Right hindlimb (tissue), 1 donor: ENCODE measurements at regions not wholly inside any gene's neighbourhood (a gene's known extent, or its start where the extent isn't known, plus 50 kb on each side); places are given as distances from the start of the nearest gene placed in this dataset.

Source experiments
- DNase-seq: peaks from one replicate; pipeline ENCODE4 v3.0.0-alpha.2; 2018

DNA sequence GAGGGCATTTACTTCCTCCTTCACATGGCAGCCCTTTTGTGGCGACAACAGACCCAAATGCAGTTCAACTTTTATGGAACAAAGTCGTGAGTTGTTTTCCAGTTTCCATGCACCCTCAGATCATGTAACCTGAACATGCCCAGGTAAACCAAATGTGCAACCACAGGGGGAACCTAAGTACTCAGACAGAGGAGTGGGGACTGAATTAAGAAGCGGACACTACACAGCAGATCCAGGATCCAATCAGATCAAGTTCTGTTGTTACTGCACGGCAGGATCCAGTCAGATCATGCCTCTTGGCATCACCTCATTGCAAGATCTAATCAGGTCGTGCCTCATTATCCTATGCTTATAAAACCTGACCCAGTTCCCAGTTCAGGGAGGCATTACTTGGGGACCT, 115.7 kb downstream of the MATN1 start:
- no peak for DNase-seq

DNA sequence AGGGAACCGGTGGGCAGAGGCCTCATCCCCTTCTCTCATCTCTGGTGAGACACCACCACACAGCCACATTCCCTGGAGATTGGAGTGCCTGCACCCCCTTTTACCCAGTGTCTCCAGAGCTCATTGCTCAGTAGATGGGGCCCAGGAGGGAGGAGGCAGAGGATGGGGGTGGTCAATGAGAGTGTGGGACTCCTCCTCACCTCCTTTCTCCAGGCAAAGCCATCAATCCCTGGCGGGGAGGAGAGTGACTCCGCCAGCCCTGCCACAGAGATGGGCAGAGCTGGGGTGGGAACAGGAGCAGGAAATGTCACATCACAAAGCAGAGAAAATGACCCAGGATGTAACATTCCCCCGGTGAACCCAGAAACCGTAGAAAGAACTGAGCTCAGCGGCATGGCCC, 117.2 kb downstream of the MATN1 start:
- DNase-seq: no peak

DNA sequence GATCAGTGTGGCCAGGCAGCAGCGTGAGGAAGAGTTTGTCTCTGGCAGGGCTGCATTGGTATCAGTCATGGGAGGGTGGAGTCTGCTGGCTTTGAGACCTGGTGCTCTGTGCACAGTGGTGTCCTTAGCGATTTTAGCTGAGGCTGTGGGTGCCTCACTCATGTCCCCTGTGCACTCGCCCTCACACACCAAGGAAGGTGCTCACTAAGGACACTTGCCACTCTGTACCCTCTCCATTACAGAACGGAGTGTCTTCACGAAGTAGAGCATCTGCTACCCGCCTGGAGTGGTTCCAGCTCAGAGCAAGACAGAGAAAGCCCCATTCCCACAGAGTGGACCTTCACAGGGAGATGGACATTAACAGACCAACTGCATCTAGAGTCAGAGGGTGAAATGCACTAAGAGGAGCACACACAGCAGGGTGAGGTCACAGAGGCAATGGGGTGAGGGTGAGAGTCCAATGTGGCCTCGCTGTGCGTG, 117.9 kb downstream of the MATN1 start:
- no peak for DNase-seq

DNA sequence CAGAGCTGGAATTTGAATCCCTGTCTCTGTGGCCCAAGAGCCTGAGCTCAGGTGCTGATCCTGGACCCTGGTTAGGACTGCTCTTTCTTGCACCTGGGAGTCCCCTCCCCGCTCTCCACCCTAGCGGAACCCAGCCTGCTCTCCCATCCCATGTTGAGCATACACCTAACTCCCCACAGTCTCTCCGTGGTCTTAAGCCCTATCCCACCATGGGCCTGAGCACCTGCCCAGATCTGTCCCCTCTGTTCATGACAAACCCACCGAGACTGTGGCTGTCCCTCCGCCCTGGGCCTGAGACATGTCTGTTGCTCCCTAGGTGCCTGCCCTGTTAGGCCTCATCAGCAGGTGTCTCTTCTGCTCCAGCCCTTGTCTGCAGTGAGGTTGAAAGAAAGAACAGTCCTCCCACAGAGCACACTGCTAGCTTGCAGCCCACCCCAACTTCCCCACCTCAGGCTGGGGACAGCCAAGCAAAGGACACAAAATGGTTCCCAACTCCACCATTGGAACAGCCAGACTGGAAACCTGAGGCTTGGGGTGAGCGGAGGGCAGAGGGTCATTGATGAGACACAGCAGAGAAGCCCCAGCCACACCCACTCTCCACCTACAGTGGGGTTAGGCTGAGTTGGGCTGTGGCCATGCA, 118.5 kb downstream of the MATN1 start:
- DNase-seq: no peak

GRCh38 chr1:30603081-30603858, 120.1 kb downstream of the MATN1 start:
- no peak for DNase-seq

DNA sequence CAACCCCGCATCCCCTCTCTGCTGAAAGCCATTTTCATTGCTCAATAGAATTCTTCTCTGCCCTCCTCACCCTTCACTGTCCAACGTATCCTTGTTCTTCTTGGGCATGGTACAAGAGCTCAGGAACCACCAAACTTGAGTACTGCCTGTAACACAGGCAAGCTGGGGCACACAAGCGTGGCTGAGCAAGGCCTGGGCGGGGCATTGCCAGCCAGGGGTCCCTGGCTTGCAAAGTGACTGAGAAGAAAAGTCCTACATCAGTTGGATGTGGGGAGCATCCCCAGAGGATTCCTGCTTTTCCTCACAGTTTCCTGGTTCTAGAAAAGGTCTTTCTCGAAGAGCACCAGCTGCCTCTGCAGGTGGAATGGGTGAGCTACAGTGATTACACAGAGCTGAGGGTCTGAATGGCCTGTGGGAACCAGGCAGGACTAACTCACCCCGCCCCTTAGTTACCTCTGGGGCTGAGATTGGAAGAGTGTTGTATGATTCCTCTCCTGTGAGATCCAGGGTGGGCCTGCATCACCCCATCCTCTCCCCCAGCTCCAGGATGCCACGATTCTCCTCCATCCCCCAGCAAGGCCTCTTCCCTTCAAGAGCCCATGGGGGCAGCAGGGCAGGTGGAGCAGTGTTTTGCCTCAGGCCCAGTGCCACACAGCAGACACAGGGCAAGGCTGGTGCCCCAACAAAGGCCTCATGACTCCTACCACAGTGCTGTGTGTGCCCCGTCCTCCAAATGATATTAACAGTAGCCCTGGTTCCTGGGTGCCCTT, 121.9 kb downstream of the MATN1 start:
- DNase-seq: no peak

GRCh38 chr1:30600706-30601105, 122.7 kb downstream of the MATN1 start:
- no peak for DNase-seq

GRCh38 chr1:30600258-30600657, 123.1 kb downstream of the MATN1 start:
- DNase-seq: no peak

DNA sequence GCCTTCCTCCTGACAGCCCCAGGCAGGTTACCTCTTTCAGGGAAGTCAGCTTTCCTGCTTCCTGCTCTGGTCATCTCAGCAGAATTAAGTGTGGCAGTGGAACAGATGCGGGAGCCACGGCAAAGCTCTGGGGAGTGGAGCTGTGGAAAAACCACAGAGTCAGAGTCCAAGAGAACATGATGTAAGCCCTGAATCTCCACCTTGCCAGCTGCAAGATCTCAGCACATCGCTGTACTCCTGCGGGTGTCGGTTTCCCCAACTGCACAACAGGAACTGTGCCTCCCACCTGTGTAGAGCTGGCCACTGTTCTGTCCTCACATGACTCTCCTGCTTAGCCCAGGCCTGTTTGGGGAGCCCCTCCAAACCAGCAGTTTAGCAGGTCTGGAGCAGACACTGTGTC, 123.7 kb downstream of the MATN1 start:
- DNase-seq: no peak

DNA sequence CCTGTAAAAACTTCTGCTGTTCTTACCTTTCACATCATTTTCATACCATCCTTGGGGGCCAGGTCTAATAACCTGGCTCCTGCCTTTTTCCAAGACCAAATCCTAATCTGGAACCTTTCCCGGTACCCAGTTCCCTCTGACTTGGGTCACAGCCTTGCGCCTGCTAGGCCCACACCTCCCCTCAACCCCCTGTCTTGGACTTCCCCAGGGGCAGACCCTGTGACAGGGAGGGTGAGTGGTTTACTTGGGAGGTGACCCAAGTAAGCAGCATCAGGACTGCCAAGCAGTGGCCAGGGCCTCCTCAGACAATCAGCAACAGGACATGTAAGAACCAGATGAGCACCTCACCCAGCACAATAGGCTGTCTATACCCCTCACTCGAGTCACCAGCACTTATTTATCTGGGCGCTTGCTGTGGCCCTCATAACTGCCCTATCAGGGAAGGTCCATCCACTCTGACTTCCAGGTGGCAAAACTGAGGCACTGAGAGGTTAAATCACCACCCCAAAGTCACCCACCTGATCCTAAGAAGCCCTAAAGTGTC, 124.7 kb downstream of the MATN1 start:
- DNase-seq: no peak

- DNase-seq: no peak
Observed at GRCh38 chr1:30597711-30598110, 125.7 kb downstream of the MATN1 start.

DNA sequence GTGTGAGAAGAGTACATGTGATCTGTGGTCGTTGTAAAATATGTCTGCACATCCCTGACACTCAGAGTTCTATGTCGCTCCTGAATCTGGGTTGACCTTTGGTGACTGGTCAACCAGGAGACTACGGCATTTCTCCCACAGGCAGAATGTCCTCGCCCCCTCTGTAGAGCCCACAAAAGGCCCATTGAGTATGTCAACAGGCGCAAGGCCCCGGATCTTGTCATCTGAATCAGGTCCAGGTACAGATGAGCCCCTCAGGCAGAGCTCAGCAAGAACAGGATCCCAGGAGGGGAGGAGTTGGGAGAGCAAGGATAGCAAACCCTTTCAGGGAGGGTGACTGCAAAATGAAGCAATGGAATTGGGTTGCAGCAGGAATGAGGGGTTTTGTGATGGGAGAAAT, 126.5 kb downstream of the MATN1 start:
- no peak for DNase-seq

DNA sequence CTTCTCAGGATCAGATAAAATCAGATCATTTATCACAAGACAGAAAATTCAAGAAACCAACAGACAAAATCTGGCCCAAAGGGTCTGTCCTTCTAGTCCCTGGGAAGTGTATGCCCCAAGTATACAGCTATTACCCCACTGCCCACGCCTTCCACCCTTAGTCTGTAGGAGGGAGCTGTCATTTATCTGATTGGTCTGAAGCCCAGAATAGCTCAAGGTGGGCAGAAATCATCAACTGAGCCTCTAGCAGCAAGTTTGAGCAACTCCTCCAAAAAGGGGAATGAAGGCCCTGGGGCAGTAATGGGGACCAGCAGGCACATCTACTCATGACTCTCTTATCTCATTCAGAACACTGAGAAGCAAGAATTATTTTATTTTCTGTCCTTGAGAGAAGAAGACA, 126.9 kb downstream of the MATN1 start:
- no peak for DNase-seq

DNA sequence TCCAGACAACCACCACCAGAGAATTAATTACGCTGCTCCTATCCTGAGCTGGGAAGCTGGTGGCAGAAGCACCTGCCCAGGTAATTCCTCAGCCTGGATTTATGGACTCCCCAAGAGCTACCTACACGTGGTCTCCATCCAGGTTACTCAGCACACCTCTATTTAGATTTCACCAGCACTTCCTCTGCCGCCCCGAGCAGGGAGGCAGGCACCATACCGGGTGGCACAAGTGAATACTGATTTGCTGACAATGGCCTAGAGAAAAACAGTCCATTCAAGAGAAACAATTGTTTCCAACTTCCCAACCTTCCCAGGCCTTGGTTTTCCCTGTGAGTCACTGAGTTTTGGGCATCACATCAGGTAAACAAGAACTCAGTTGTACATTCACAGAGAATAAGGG, 134.3 kb downstream of the MATN1 start:
- DNase-seq: no peak

DNA sequence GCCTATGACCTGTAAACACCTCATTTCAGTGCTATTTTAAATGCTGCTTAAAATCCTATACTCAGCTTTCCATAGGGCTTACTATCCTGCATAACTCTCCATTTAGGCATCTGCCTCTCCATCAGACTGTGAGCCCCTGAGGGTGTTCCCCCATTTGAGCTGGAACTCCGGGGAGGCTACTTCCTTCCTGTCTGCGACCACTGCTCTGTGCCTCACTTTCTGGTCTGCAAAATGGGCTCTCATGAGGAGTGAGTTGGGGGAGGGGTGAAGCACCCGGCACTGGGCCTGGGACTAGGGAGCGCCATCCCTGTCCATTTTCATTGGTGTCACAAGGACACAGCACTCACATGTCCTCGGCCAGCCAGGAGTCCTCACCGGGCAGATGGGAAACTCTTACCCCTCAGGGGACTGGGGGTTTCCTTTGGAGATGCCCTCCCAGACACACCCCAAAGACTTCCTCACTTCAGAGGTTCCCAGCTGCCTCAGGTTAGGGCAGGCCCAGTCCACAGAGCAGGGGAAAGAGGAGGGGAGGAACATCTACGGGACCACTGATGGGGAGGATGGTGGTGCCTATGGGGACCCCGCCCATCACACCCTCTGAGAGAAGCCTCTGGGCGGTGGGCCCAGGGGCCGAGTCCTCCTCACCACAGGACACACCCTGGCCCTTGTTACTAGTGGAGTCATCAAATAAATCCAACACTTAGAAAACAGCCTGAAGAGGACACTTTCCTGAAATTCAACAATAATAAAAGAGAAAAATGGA, 134.9 kb downstream of the MATN1 start:
- no peak for DNase-seq

DNA sequence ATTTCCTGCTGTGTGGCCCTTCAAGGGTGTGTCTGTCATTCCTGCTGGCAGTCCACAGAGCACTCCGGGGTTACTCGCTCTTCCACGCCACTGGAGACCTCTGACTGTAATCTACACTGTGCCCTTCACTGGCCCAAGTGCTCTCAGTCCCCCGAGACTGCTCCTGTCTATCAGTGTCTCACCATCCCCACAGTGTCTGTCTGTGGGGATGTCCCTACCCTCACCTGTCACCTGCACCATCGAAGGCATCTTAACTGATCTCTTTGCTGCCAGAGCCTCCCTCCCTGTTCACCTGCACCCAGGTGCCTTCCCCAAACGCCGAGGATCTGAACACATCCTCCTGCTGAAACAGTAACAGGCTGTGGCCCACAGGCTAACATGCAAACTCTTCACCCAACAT, 136.7 kb downstream of the MATN1 start:
- DNase-seq: no peak

- no peak for DNase-seq
Observed at GRCh38 chr1:30579580-30579979, 143.8 kb downstream of the MATN1 start.

GRCh38 chr1:30575066-30575465, 148.3 kb downstream of the MATN1 start:
- DNase-seq: no peak

GRCh38 chr1:30572192-30572591, 151.2 kb downstream of the MATN1 start:
- DNase-seq: no peak

GRCh38 chr1:30571380-30571779, 152.0 kb downstream of the MATN1 start:
- DNase-seq: no peak

GRCh38 chr1:30569384-30569783, 154.0 kb downstream of the MATN1 start:
- no peak for DNase-seq

- DNase-seq: no peak
Observed at GRCh38 chr1:30562559-30562958, 160.8 kb downstream of the MATN1 start.

DNA sequence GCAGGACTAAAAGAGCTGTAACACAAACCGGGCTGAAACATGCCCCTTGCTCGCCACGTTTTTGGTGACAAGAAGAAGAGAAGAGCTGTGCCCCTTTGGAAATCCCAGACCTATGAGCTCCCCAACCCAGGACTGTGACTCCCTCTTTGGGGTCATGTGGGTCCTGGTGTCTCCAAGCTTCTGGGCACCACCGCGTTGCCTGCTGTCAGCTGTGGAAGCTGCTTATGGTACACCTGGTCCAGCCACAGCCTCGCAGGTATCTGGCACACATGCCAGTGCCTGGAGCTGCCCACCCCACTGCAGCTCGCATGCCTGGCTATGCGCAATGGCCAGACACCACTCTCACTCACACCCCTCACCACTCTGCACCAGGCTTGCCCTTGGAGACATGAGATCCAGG, 171.8 kb downstream of the MATN1 start:
- DNase-seq: no peak
